HCT116 (cell line): ENCODE measurements at regions not wholly inside any gene's neighbourhood (a gene's known extent, or its start where the extent isn't known, plus 50 kb on each side); places are given as distances from the start of the nearest gene placed in this dataset.

Experiments
- ATAC-seq: fragments of 200-7000 bp; cut with Tn5 transposase; 2 replicates; pipeline ENCODE4 v1.9.1; 2020; ENCODE audit warnings: mild to moderate bottlenecking, moderate library complexity
- BruUV-seq: library from RNA; stranded (reverse); fragments of 400-500 nt; replicated peaks from 2 replicates; lab custom pipeline; 2021; lab: Mats Ljungman, UMichigan
- CTCF ChIA-PET: fragments of 300-600 bp; sonication (Branson Sonifier 250); formaldehyde crosslinking; loops from one replicate; lab custom pipeline; 2021; ENCODE audit warnings: antibody characterized with exemption; lab: Charles Lee
- POLR2A ChIA-PET: fragments of 300-600, 350-600 bp; sonication (Branson Sonifier 250); formaldehyde crosslinking; loops from one replicate; lab custom pipeline; 2021; ENCODE audit warnings: antibody characterized with exemption; lab: Charles Lee
- RAD21 ChIA-PET, 2 experiments: fragments of 300-600 bp; sonication (Branson Sonifier 250); formaldehyde crosslinking; loops; one replicate each; lab custom pipeline; 2023; ENCODE audit warnings: low total read pairs in 2 of 2; ENCODE audit not compliant: uncharacterized antibody in 2 of 2, unreplicated experiment in 2 of 2, low non-redundant PET in 1 of 2; lab: Charles Lee
- DNase-seq: peaks from one replicate; pipeline ENCODE4 v3.0.0-alpha.2; 2010; ENCODE audit warnings: low read depth, low spot score
- H2AFZ ChIP-seq: fragments of 200-600 bp; shearing (Covaris generic), sonication (generic); 2 replicates; pipeline ENCODE4 v1.6.1; 2017; ENCODE audit warnings: low read depth, mixed run types, mixed read lengths, antibody characterized with exemption, low read length; ENCODE audit not compliant: poor library complexity, severe bottlenecking
- H3K27ac ChIP-seq: 2 replicates; pipeline ENCODE4 v1.5.1; 2012; ENCODE audit warnings: low read depth, low read length
- H3K27me3 ChIP-seq: fragments of 200-600 bp; sonication (generic); 2 replicates; pipeline ENCODE4 v1.6.1; 2016; ENCODE audit warnings: mixed run types, low read length, mixed read lengths; ENCODE audit not compliant: insufficient read depth
- H3K36me3 ChIP-seq, 2 experiments: fragments of 200-500 bp in 1 of 2; fragments of 200-600 bp in 1 of 2; sonication (Bioruptor generic) in 1 of 2; sonication (generic) in 1 of 2; 2 replicates each; pipeline versions ENCODE4 v1.5.1 to v1.6.1; 2014 to 2016; ENCODE audit warnings: low read length in 2 of 2, inconsistent platforms in 1 of 2, mixed read lengths in 1 of 2, mixed run types in 1 of 2; ENCODE audit not compliant: insufficient read depth in 2 of 2, control insufficient read depth in 1 of 2
- H3K4me1 ChIP-seq, 2 experiments: fragments of 200-600 bp in 1 of 2; sonication (generic) in 1 of 2; 2 replicates each; pipeline versions ENCODE4 v1.5.1 to v1.6.1; 2012 to 2017; ENCODE audit warnings: low read length in 2 of 2, inconsistent platforms in 1 of 2, mild to moderate bottlenecking in 1 of 2, mixed read lengths in 1 of 2, mixed run types in 1 of 2, moderate library complexity in 1 of 2; ENCODE audit not compliant: insufficient read depth in 2 of 2, control insufficient read depth in 1 of 2
- H3K4me2 ChIP-seq: fragments of 200-600 bp; sonication (generic); 2 replicates; pipeline ENCODE4 v1.6.1; 2017; ENCODE audit warnings: mixed run types, low read length, mixed read lengths
- H3K4me3 ChIP-seq, 2 experiments: fragments of 200-600 bp in 1 of 2; sonication (generic) in 1 of 2; replicated peaks in 1 of 2; 2 replicates each; pipeline ENCODE4 v1.5.1; 2011 to 2016; ENCODE audit warnings: low read length in 2 of 2, control low read depth in 1 of 2, low read depth in 1 of 2, mild to moderate bottlenecking in 1 of 2, mixed read lengths in 1 of 2, mixed run types in 1 of 2
- H3K79me2 ChIP-seq: fragments of 200-600 bp; sonication (generic); 2 replicates; pipeline ENCODE4 v1.6.1; 2017; ENCODE audit warnings: mild to moderate bottlenecking, mixed run types, low read length, moderate library complexity, mixed read lengths; ENCODE audit not compliant: insufficient read depth
- H3K9ac ChIP-seq: fragments of 200-600 bp; sonication (generic); 2 replicates; pipeline ENCODE4 v1.6.1; 2016; ENCODE audit warnings: low read length, mixed read lengths
- H3K9me2 ChIP-seq: fragments of 200-600 bp; sonication (generic), shearing (Covaris generic); 2 replicates; pipeline ENCODE4 v1.6.1; 2017; ENCODE audit warnings: mixed run types, mild to moderate bottlenecking, moderate library complexity; ENCODE audit not compliant: insufficient read depth
- H3K9me3 ChIP-seq, 2 experiments: fragments of 200-500 bp in 1 of 2; fragments of 200-600 bp in 1 of 2; sonication (Bioruptor generic) in 1 of 2; sonication (generic) in 1 of 2; 2 replicates each; pipeline ENCODE4 v1.6.1; 2014 to 2017; ENCODE audit warnings: low read length in 2 of 2, mixed read lengths in 2 of 2, inconsistent platforms in 1 of 2, low read depth in 1 of 2, mild to moderate bottlenecking in 1 of 2, mixed run types in 1 of 2, moderate library complexity in 1 of 2; ENCODE audit not compliant: control insufficient read depth in 1 of 2, insufficient read depth in 1 of 2
- H4K20me1 ChIP-seq: fragments of 200-600 bp; sonication (generic), shearing (Covaris generic); 2 replicates; pipeline ENCODE4 v1.6.1; 2017; ENCODE audit warnings: mixed run types, mild to moderate bottlenecking, moderate library complexity; ENCODE audit not compliant: insufficient read depth
- ATF3 ChIP-seq: IDR thresholded peaks from 2 replicates; pipeline ENCODE4 v1.6.1; 2012
- CBX3 ChIP-seq: IDR thresholded peaks from 2 replicates; pipeline ENCODE4 v1.6.1; 2012; ENCODE audit warnings: low read depth
- CEBPB ChIP-seq: IDR thresholded peaks from 2 replicates; pipeline ENCODE4 v1.6.1; 2012; ENCODE audit warnings: low read depth
- ELF1 ChIP-seq: IDR thresholded peaks from 2 replicates; pipeline ENCODE4 v1.6.1; 2012; ENCODE audit warnings: low read depth, borderline replicate concordance
- EZH2 ChIP-seq: fragments of 200-600 bp; sonication (generic); IDR thresholded peaks from 2 replicates; pipeline ENCODE4 v1.6.1; 2017; ENCODE audit warnings: antibody characterized with exemption, mixed run types
- FOSL1 ChIP-seq: IDR thresholded peaks from 2 replicates; pipeline ENCODE4 v1.6.1; 2012; ENCODE audit warnings: low read depth
- POLR2A ChIP-seq: IDR thresholded peaks from 2 replicates; pipeline ENCODE4 v1.7.0; 2011; ENCODE audit warnings: borderline replicate concordance; ENCODE audit not compliant: insufficient read depth, insufficient read length; ENCODE audit errors: extremely low read depth
- SIN3A ChIP-seq: IDR thresholded peaks from 2 replicates; pipeline ENCODE4 v1.6.1; 2012; ENCODE audit warnings: low read depth
- SRF ChIP-seq: IDR thresholded peaks from 2 replicates; pipeline ENCODE4 v1.6.1; 2012; ENCODE audit warnings: low read depth
- ZBTB33 ChIP-seq: IDR thresholded peaks from 2 replicates; pipeline ENCODE4 v1.6.1; 2011; ENCODE audit warnings: mild to moderate bottlenecking, low read length, moderate library complexity; ENCODE audit not compliant: insufficient replicate concordance; ENCODE audit errors: extremely low read depth
- ZNF274 ChIP-seq: fragments of 200-500 bp; sonication (Bioruptor generic); IDR thresholded peaks from 2 replicates; pipeline ENCODE4 v1.6.1; 2014; ENCODE audit warnings: mild to moderate bottlenecking, low read depth, low read length, inconsistent platforms
- intact Hi-C: fragments of 100-400 bp; cut with micrococcal nuclease; formaldehyde crosslinking; loops from 2 replicates; pipeline ENCODE4 v1.10.0; 2022

GRCh38 chr18:77990131-77990530 is 740.5 kb downstream of the GALR1 start:
- intact Hi-C loops = no loop called here
- Histone ChIP-seq H3K4me1 (no peaks in the 10 kb centered on the region), H3K4me3 (no peak overlapping the region), H3K79me2 (no peaks in the 10 kb centered on the region), H3K36me3 (no peaks in the 10 kb centered on the region), H3K9me2 (no peaks in the 10 kb centered on the region), H3K9me3 (peaks cover 14 to 24% of the 10 kb centered on the region in 2 experiments; a peak in 2 of 4 replicates), H2AFZ (no peak overlapping the region), H3K4me2 (no peak overlapping the region), H4K20me1 (no peaks in the 10 kb centered on the region), H3K9ac (no peak overlapping the region), H3K27me3 (no peaks in the 10 kb centered on the region), H3K27ac (no peak overlapping the region)
- ATAC-seq (no peak), DNase-seq (no peak)
- no TSS peak for BruUV-seq
- ChIA-PET RAD21 (no interaction called here), CTCF (no interaction called here), POLR2A (no interaction called here)
- no peak for TF ChIP-seq ATF3
- no peak for TF ChIP-seq POLR2A
- TF ChIP-seq SRF = no peak
- TF ChIP-seq FOSL1 = no peak
- no peak for TF ChIP-seq EZH2
- TF ChIP-seq CBX3 = no peak
- no peak for TF ChIP-seq ELF1
- no peak for TF ChIP-seq ZBTB33
- no peak for TF ChIP-seq ZNF274
- TF ChIP-seq CEBPB = no peak
- TF ChIP-seq SIN3A = no peak
